Thymus (tissue), 11 donors: ENCODE measurements at regions not wholly inside any gene's neighbourhood (a gene's known extent, or its start where the extent isn't known, plus 50 kb on each side); places are given as distances from the start of the nearest gene placed in this dataset.

ENCODE experiments used
- DNase-seq, 9 donors: peaks; one replicate each; pipeline ENCODE4 v3.0.0-alpha.2; 2013; ENCODE audit warnings: low spot score in 9 of 9, low read depth in 6 of 9, missing footprints in 1 of 9
- H3K27ac ChIP-seq, 2 donors: one replicate each; pipeline ENCODE4 v1.5.1; 2013; ENCODE audit warnings: control low read depth in 1 of 2, low read depth in 1 of 2, low read length in 1 of 2, mild to moderate bottlenecking in 1 of 2, moderate library complexity in 1 of 2
- H3K27me3 ChIP-seq, 2 donors: one replicate each; pipeline ENCODE4 v1.5.1; 2013; ENCODE audit warnings: low read length in 1 of 2; ENCODE audit not compliant: control insufficient read depth in 2 of 2, insufficient read depth in 1 of 2
- H3K36me3 ChIP-seq, 2 donors: one replicate each; pipeline ENCODE4 v1.5.1; 2013; ENCODE audit warnings: low read length in 1 of 2, mild to moderate bottlenecking in 1 of 2, moderate library complexity in 1 of 2; ENCODE audit not compliant: control insufficient read depth in 2 of 2, insufficient read depth in 2 of 2
- H3K4me1 ChIP-seq, 2 donors: one replicate each; pipeline ENCODE4 v1.5.1; 2013; ENCODE audit warnings: low read length in 2 of 2; ENCODE audit not compliant: control insufficient read depth in 2 of 2, insufficient read depth in 2 of 2
- H3K4me3 ChIP-seq, 2 donors: one replicate each; pipeline ENCODE4 v1.5.1; 2013; ENCODE audit warnings: low read length in 2 of 2, control low read depth in 1 of 2, mild to moderate bottlenecking in 1 of 2
- H3K9me3 ChIP-seq, 2 donors: one replicate each; pipeline ENCODE4 v1.5.1; 2013; ENCODE audit warnings: low read length in 1 of 2, mild to moderate bottlenecking in 1 of 2; ENCODE audit not compliant: control insufficient read depth in 2 of 2, insufficient read depth in 1 of 2
- WGBS: extraction: QIAGEN DNeasy Blood & Tissue Kit; methylation state at CpG from one replicate; pipeline ENCODE4 v1.1.7; 2013; 5-methylcytosine and 5-hydroxymethylcytosine counted together
- donor health status: healthy.

DNA sequence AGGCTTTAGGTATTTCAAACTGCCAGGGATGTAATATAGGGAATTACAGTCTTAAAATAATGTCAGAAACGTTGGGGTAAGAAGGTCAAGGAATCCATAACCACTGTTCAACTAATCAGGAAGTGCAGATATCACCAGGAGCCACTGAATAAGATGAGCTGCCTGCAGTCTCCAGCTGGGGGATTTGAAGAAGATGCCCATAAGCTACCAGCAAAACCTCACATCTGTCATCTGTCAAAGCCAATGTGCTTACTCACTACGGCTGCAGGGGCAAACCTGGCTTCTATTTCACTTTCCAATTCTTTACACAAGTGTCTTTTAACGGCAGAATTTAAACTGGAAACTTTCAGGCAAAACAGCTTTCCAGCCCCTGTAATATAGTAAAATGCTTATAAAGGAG, 1410.1 kb upstream of the ATXN8OS start:
- H3K9me3 ChIP-seq = no peaks in the 10 kb centered on the region
- H3K4me3 ChIP-seq = no peak overlapping the region
- H3K27ac ChIP-seq = no peak overlapping the region
- DNase-seq = no peak
- no peaks in the 10 kb centered on the region for H3K4me1 ChIP-seq
- no peaks in the 10 kb centered on the region for H3K36me3 ChIP-seq
- WGBS = 41% methylated on average over 3 of the region's 3 CpGs
- no peaks in the 10 kb centered on the region for H3K27me3 ChIP-seq

DNA sequence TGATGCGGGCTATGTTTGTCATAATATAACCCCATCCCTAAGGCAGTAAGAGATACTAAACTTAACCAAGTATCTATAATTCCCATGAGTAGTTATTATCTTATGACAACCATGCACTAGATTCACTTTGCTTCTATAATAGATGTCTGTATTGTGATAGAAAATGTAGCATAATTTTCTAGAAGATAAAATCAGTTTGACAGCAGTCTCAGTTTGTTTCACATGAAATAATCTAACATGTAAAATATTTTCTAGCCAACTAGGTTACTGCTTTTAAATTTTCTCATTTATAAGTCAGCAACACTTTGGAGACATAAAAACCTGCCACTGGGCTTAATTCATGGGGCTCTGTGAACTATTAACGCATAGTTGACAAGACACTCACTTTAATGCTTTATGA, 1410.7 kb upstream of the ATXN8OS start:
- WGBS = 96% methylated on average over 2 of the region's 2 CpGs
- Histone ChIP-seq H3K27ac (no peak overlapping the region), H3K36me3 (no peaks in the 10 kb centered on the region), H3K4me1 (no peaks in the 10 kb centered on the region), H3K9me3 (no peaks in the 10 kb centered on the region), H3K4me3 (no peak overlapping the region), H3K27me3 (no peaks in the 10 kb centered on the region)
- no peak for DNase-seq

DNA sequence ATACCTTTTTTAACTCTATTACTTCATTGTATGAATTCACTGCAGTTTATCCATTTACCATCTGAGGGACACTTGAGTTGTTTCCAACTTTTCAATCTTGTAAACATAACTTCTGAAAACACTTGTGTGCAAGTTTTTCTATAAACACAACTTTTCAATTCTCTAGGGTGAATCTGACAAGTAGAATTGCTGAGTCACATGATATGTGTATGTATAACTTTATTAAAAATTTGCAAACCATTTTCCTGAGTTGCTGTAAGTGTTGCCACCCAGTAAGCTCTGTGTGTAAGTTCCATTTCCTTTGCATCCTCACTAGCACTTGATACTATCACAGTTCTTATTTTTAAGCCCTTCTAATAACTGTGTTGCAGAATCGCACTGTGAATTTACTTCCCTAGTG, 1415.6 kb upstream of the ATXN8OS start:
- Histone ChIP-seq H3K9me3 (no peaks in the 10 kb centered on the region), H3K36me3 (no peaks in the 10 kb centered on the region), H3K4me1 (no peaks in the 10 kb centered on the region), H3K27me3 (no peaks in the 10 kb centered on the region), H3K27ac (no peak overlapping the region), H3K4me3 (no peak overlapping the region)
- no peak for DNase-seq
- 95% methylated on average over 1 of the region's 1 CpG for WGBS

DNA sequence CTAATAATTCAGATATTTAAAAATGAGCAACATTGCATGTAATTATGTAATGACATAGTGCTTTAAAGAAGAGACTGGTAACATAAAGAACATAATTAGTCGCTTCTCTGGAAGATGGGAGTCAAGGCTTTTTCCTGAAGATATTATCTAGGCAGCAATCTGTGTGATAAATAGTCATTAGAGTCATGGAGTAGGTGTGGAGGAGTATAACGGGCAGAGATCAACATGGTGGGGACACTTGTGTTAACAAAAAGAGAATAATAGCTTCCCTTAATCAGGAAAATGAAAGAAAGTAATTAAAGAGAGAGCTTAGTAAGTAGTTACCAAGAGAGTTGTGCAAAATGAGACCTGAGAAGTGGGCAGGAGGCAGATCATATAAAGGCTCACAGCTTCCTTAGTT, 1417.1 kb upstream of the ATXN8OS start:
- 71% methylated on average over 2 of the region's 2 CpGs for WGBS

DNA sequence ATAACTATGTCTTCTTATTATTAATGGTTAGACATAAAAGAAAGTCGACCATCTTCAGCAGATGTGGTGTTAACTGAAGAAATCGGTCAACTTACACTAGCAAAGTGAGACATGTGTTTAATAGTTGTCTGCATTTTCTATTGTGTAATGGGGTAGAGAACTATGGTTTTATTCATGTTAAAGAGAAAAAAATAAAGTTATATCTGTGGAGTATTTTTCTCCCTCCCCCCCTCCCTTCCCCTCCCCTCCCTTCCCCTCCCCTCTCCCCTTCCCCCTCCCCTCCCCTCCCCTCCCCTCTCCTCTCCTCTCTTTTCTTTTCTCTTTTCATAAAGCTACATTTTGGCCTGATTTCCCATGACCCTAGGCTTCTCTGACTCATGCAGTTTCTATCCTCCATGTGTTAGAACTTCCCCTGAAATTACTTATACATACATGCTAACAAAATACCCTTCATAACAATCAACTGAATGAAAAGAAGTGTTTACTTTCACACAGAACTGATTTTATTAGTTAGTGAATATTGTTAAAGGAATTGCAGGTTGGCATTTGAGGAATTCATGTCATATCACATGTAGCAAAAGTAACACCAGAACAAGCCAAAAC, 1431.0 kb upstream of the ATXN8OS start:
- no peak overlapping the region for H3K4me3 ChIP-seq
- no peaks in the 10 kb centered on the region for H3K4me1 ChIP-seq
- WGBS = 93% methylated on average over 2 of the region's 2 CpGs
- H3K27ac ChIP-seq = no peak overlapping the region
- H3K36me3 ChIP-seq = no peaks in the 10 kb centered on the region
- no peak for DNase-seq
- H3K27me3 ChIP-seq = no peaks in the 10 kb centered on the region
- H3K9me3 ChIP-seq = no peaks in the 10 kb centered on the region

More for the DNA sequence above, 1417.1 kb upstream of the ATXN8OS start:
- no peak for DNase-seq
- Histone ChIP-seq H3K36me3 (no peaks in the 10 kb centered on the region), H3K4me1 (no peaks in the 10 kb centered on the region), H3K27me3 (no peaks in the 10 kb centered on the region), H3K9me3 (no peaks in the 10 kb centered on the region), H3K27ac (no peak overlapping the region), H3K4me3 (no peak overlapping the region)

DNA sequence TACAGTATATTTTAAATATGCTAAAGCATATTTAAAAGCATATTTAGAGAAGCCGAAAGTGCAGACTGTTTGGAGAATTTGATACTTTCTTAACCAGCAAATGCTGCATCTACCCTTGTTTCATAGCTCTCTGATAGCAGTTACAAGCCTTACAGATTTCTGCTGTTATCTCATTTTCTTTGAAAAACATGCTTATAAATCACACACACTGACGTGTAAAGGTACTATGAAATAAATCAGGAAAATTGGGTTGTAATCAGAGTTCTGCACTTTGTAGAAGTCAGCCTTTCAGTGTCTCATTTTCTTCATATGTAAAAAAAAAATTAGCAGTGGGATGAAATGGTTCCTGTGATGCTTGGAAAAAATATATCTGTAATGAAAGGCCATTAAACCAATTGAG, 1432.4 kb upstream of the ATXN8OS start:
- H3K27ac ChIP-seq = no peak overlapping the region
- no peaks in the 10 kb centered on the region for H3K9me3 ChIP-seq
- H3K27me3 ChIP-seq = no peaks in the 10 kb centered on the region
- H3K4me3 ChIP-seq = no peak overlapping the region
- WGBS = 88% methylated on average over 2 of the region's 2 CpGs
- no peaks in the 10 kb centered on the region for H3K4me1 ChIP-seq
- no peaks in the 10 kb centered on the region for H3K36me3 ChIP-seq
- no peak for DNase-seq

DNA sequence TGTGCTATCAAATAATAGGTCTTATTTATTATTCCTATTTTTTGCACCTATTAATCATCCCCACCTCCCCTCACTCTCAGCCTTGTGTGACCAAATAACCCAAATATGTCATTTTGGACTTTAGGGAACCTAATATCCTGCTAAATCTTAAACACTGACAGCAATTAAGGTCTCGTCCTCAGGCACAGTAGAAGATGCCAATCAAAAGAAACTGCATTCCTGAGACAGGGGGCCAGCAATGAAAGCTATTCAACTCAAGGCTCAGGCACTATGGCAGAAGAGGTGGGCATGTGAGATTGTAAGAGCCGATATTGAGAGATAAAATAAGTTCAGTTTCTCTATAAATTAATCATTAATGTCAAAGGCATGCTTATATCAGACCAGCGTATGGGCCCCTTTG, 1437.7 kb upstream of the PCDH9 start:
- H3K9me3 ChIP-seq = no peaks in the 10 kb centered on the region
- H3K4me3 ChIP-seq = no peak overlapping the region
- H3K36me3 ChIP-seq = no peaks in the 10 kb centered on the region
- H3K4me1 ChIP-seq = no peaks in the 10 kb centered on the region
- no peaks in the 10 kb centered on the region for H3K27me3 ChIP-seq
- no peak for DNase-seq
- no peak overlapping the region for H3K27ac ChIP-seq
- WGBS = 88% methylated on average over 3 of the region's 3 CpGs

DNA sequence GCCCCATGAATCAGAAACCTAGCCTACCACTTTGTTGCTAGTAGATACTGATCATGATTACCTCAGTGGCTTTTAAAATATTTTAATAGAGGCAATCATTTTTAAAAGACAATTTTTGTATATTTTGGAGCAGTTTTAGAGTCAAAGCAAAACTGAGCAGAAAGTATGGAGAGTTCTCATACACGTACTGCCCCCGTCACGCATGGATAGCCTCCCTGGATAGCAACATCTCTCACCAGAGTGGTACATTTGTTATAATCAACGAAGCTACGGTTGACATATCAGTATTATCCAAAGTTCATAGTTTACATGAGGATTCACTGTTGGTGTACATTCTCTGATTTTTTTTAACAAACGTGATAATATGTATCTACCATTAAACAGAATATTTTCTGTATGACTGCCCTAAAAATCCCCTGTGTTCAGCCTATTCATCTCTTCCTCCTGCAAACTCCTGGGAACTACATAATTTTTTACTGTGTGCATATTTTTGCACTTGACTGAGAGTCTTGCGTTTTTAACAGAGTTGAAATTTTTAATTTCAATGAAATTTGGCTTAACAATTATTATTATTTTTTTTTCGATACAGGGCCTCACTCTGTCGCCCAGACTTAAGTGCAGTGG, 1436.8 kb upstream of the PCDH9 start:
- H3K9me3 ChIP-seq = no peaks in the 10 kb centered on the region
- no peaks in the 10 kb centered on the region for H3K27me3 ChIP-seq
- WGBS = 85% methylated on average over 9 of the region's 9 CpGs
- no peak overlapping the region for H3K27ac ChIP-seq
- H3K4me3 ChIP-seq = no peak overlapping the region
- H3K36me3 ChIP-seq = no peaks in the 10 kb centered on the region
- no peak for DNase-seq
- no peaks in the 10 kb centered on the region for H3K4me1 ChIP-seq

DNA sequence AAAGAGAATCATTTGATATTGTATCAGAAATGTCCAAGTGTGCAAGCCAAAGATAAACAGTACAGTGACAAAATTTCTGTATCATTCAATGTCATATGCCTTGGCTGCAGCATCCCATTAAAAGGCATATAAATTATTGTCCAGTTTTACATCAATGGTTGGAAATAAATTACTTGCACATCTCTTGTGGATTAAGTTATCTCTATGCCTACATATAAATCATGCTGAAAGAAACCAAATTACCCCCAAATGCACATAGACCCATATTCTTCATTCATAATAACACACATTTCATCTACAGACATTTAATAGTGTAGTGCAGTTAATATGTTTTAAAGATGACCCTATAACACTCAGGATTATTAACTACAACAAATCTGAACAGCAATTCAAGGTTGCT, 1415.7 kb upstream of the PCDH9 start:
- DNase-seq = no peak
- Histone ChIP-seq H3K9me3 (peaks cover 0 to 3% of the 10 kb centered on the region in 2 donors), H3K36me3 (no peaks in the 10 kb centered on the region), H3K4me3 (no peak overlapping the region), H3K27ac (no peak overlapping the region), H3K27me3 (no peaks in the 10 kb centered on the region), H3K4me1 (no peaks in the 10 kb centered on the region)
